Uterus (tissue), 2 donors: ENCODE measurements at regions not wholly inside any gene's neighbourhood (a gene's known extent, or its start where the extent isn't known, plus 50 kb on each side); places are given as distances from the start of the nearest gene placed in this dataset.

Source experiments
- CTCF ChIP-seq, 4 experiments: fragments of 200-600 bp in 2 of 4; fragments of 450-650 bp in 2 of 4; sonication (generic) in 2 of 4; IDR thresholded peaks; one replicate each; pipeline ENCODE4 v1.5.1; 2016 to 2019; ENCODE audit warnings: antibody characterized with exemption in 4 of 4, mild to moderate bottlenecking in 2 of 4, moderate library complexity in 1 of 4
- POLR2A ChIP-seq, 2 donors: fragments of 450-650 bp; IDR thresholded peaks; one replicate each; pipeline ENCODE4 v1.6.1; 2016; ENCODE audit warnings: antibody characterized with exemption in 2 of 2, mild to moderate bottlenecking in 1 of 2, moderate library complexity in 1 of 2

GRCh38 chr2:137834760-137835379 lies 129.4 kb upstream of the HNMT start:
- TF ChIP-seq CTCF (IDR thresholded peaks at IDR 0.05) (no peak), POLR2A (IDR thresholded peaks at IDR 0.05) (no peak)
